Erythroblast (primary cell): ENCODE measurements at regions not wholly inside any gene's neighbourhood (a gene's known extent, or its start where the extent isn't known, plus 50 kb on each side); places are given as distances from the start of the nearest gene placed in this dataset.

ENCODE experiments used
- GATA1 ChIP-seq: IDR thresholded peaks from 2 replicates; pipeline ENCODE4 v1.6.1; 2011; ENCODE audit warnings: low read depth, mild to moderate bottlenecking, control low read depth, low read length, moderate library complexity
- POLR2A ChIP-seq: IDR thresholded peaks from 2 replicates; pipeline ENCODE4 v1.6.1; 2011; ENCODE audit warnings: mild to moderate bottlenecking, low read length

- TF ChIP-seq POLR2A, result no peak
- TF ChIP-seq GATA1, result no peak
Measured at GRCh38 chr4:65007841-65008439, 598.7 kb upstream of the TECRL start.
